ENCODE measurements at regions not wholly inside any gene's neighbourhood (a gene's known extent, or its start where the extent isn't known, plus 50 kb on each side); places are given as distances from the start of the nearest gene placed in this dataset.

DNA sequence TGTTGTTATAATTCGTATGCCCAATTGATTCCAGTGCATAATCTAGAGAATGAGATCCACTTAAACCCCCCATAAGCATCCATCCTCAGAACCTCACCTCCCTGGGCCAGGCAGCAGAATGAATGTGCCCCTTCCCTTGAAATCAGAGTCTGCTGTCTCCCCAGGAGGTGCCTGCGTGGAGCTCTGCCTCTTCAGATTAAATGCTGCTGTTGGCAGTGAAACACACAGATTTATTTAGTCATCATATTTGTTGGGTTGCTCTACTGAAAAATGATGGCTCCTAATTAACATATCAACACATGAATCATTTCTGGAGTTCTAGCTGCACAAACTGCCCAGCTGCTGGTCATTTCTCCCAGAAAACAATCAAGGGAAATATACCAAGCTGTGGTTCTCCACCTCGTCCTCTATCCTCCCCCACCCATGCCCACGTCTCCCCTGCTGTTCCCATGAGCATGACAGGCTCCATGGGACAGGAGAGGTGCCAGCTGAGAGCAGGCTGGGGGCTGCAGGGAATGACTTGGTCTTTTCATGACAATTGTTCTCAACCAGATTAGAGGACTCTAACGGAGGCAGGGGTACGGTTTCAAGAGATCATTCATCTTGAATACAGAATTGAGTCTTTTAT, 633.1 kb downstream of the CDH26 start (continued):
- TF ChIP-seq, protein P1, sequence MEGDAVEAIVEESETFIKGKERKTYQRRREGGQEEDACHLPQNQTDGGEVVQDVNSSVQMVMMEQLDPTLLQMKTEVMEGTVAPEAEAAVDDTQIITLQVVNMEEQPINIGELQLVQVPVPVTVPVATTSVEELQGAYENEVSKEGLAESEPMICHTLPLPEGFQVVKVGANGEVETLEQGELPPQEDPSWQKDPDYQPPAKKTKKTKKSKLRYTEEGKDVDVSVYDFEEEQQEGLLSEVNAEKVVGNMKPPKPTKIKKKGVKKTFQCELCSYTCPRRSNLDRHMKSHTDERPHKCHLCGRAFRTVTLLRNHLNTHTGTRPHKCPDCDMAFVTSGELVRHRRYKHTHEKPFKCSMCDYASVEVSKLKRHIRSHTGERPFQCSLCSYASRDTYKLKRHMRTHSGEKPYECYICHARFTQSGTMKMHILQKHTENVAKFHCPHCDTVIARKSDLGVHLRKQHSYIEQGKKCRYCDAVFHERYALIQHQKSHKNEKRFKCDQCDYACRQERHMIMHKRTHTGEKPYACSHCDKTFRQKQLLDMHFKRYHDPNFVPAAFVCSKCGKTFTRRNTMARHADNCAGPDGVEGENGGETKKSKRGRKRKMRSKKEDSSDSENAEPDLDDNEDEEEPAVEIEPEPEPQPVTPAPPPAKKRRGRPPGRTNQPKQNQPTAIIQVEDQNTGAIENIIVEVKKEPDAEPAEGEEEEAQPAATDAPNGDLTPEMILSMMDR (IDR thresholded peaks at IDR 0.05), result no peak
- TF ChIP-seq TCF12 (IDR thresholded peaks at IDR 0.05) (no peak), EP300 (IDR thresholded peaks at IDR 0.05; ENCODE audit: borderline replicate concordance in 1 of 2, low read depth in 1 of 2, low read length in 1 of 2) (no peak), GABPA (IDR thresholded peaks at IDR 0.05; ENCODE audit: low read depth) (no peak), NFIC (IDR thresholded peaks at IDR 0.05; ENCODE audit: borderline replicate concordance) (no peak)
- TF ChIP-seq, protein P2, sequence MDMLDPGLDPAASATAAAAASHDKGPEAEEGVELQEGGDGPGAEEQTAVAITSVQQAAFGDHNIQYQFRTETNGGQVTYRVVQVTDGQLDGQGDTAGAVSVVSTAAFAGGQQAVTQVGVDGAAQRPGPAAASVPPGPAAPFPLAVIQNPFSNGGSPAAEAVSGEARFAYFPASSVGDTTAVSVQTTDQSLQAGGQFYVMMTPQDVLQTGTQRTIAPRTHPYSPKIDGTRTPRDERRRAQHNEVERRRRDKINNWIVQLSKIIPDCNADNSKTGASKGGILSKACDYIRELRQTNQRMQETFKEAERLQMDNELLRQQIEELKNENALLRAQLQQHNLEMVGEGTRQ (IDR thresholded peaks at IDR 0.05; ENCODE audit: borderline replicate concordance, low read depth, low read length), result no peak
- TF ChIP-seq, protein P3, sequence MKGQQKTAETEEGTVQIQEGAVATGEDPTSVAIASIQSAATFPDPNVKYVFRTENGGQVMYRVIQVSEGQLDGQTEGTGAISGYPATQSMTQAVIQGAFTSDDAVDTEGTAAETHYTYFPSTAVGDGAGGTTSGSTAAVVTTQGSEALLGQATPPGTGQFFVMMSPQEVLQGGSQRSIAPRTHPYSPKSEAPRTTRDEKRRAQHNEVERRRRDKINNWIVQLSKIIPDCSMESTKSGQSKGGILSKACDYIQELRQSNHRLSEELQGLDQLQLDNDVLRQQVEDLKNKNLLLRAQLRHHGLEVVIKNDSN (IDR thresholded peaks at IDR 0.05; ENCODE audit: borderline replicate concordance, low read depth), result no peak
- TF ChIP-seq, protein P4, sequence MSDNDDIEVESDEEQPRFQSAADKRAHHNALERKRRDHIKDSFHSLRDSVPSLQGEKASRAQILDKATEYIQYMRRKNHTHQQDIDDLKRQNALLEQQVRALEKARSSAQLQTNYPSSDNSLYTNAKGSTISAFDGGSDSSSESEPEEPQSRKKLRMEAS (IDR thresholded peaks at IDR 0.05; ENCODE audit: low read depth), result no peak

DNA sequence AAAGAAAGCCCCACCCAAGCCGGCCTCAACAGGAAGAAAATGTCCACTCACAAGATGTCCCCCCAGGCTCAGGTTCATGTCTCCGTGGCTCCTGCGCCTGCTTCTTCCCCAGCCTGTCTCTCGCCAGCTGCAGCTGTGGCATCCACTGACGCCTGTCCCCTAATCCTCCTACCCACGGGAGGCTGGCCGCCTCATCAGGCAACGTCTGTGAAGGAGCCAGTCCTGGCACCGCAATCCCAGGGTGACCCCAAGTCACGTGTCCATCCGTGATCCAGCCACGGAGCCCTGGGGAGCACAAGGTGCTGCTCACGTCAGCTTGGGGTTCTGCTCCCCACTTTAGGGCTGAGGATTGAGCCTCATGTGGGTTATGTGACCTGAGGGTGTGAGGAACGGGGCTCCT, 640.3 kb downstream of the CDH26 start:
- H3K4me1 ChIP-seq (ENCODE audit: control insufficient read depth in 1 of 2, insufficient read depth in 2 of 2, low read depth in 1 of 2, low read length in 1 of 2), result no peaks in the 10 kb centered on the region
- H3K27ac ChIP-seq (ENCODE audit: low read depth in 2 of 2, low read length in 1 of 2), result no peak overlapping the region
- TF ChIP-seq TEAD4 (IDR thresholded peaks at IDR 0.05; ENCODE audit: borderline replicate concordance, insufficient read depth) (no peak), EP300 (IDR thresholded peaks at IDR 0.05; ENCODE audit: borderline replicate concordance in 1 of 2, low read depth in 1 of 2, low read length in 1 of 2) (no peak), FOXJ3 (CRISPR knock-in tag; IDR thresholded peaks at IDR 0.05) (no peak), RXRA (IDR thresholded peaks at IDR 0.05; ENCODE audit: borderline replicate concordance, low read depth) (no peak), FOXM1 (IDR thresholded peaks at IDR 0.05; ENCODE audit: low read depth) (no peak), GATA2 (CRISPR knock-in tag; IDR thresholded peaks at IDR 0.05) (no peak), EZH2phosphoT487 (IDR thresholded peaks at IDR 0.05; ENCODE audit: borderline replicate concordance, low read depth) (no peak), TCF12 (IDR thresholded peaks at IDR 0.05) (no peak)
- no peak overlapping the region for H2AFZ ChIP-seq (ENCODE audit: low read depth)
- no peak overlapping the region for H3K4me3 ChIP-seq (ENCODE audit: low read depth in 2 of 2, low read length in 1 of 2)
- no peaks in the 10 kb centered on the region for H3K9me3 ChIP-seq
- H3K36me3 ChIP-seq (replicated peaks in 1 of 2; ENCODE audit: control insufficient read depth in 1 of 2, insufficient read depth in 2 of 2, low read length in 1 of 2), result no peaks in the 10 kb centered on the region
- H3K9ac ChIP-seq, result no peak overlapping the region
- no peak for DNase-seq
- no peak overlapping the region for H3K4me2 ChIP-seq
- 39% methylated on average over 12 of the region's 14 CpGs for WGBS (ENCODE audit: low lambda C conversion rate)
- H3K9me2 ChIP-seq, result no peaks in the 10 kb centered on the region
- ChIA-PET CTCF (interaction anchor here (1.0 kb wide), 1 partner anchor 388 kb away, joined by 3 read pairs; no protein-coding TSS in a partner anchor), POLR2A (no interaction called here)
- H4K20me1 ChIP-seq (ENCODE audit: insufficient read depth), result no peaks in the 10 kb centered on the region
- H3K79me2 ChIP-seq (ENCODE audit: insufficient read depth), result no peaks in the 10 kb centered on the region
- no peaks in the 10 kb centered on the region for H3K27me3 ChIP-seq (ENCODE audit: insufficient read depth)
- H3F3A ChIP-seq (replicated peaks; ENCODE audit: insufficient read depth), result no peaks in the 10 kb centered on the region

Data from SK-N-SH (cell line).